PC-9 (cell line): ENCODE measurements at regions not wholly inside any gene's neighbourhood (a gene's known extent, or its start where the extent isn't known, plus 50 kb on each side); places are given as distances from the start of the nearest gene placed in this dataset.

ENCODE experiments used
- BruUV-seq: library from RNA; stranded (reverse); fragments of 400-500 nt; replicated peaks from 2 replicates; lab custom pipeline; 2021; lab: Mats Ljungman, UMichigan
- CTCF ChIA-PET: fragments of 300-600 bp; sonication (Branson Sonifier 250); formaldehyde crosslinking; loops from one replicate; lab custom pipeline; 2022; ENCODE audit warnings: antibody characterized with exemption; lab: Charles Lee
- POLR2A ChIA-PET: fragments of 300-600 bp; sonication (Branson Sonifier 250); formaldehyde crosslinking; loops from one replicate; lab custom pipeline; 2022; ENCODE audit warnings: antibody characterized with exemption; ENCODE audit not compliant: unreplicated experiment; lab: Charles Lee
- DNase-seq, 2 experiments: peaks; one replicate each; pipeline versions ENCODE4 v3.0.0 to v3.0.0-alpha.2; 2015 to 2022; ENCODE audit warnings: mixed read lengths in 1 of 2
- H2AFZ ChIP-seq: fragments of 200-600 bp; sonication (generic); 2 replicates; pipeline ENCODE4 v1.8.1; 2017; ENCODE audit warnings: antibody characterized with exemption
- H3F3A ChIP-seq: fragments of 200-600 bp; sonication (generic); 2 replicates; pipeline ENCODE4 v1.8.1; 2017; ENCODE audit warnings: antibody characterized with exemption, mild to moderate bottlenecking, low read depth; ENCODE audit not compliant: insufficient read depth
- H3K27ac ChIP-seq: fragments of 200-600 bp; sonication (generic); 2 replicates; pipeline ENCODE4 v1.6.1; 2016; ENCODE audit warnings: mixed run types
- H3K27me3 ChIP-seq: fragments of 200-600 bp; sonication (generic); 2 replicates; pipeline ENCODE4 v1.6.1; 2016; ENCODE audit warnings: low read depth, mixed run types; ENCODE audit not compliant: insufficient read depth
- H3K36me3 ChIP-seq: fragments of 200-600 bp; sonication (generic); 2 replicates; pipeline ENCODE4 v1.6.1; 2016; ENCODE audit warnings: low read depth, mixed run types
- H3K4me1 ChIP-seq: fragments of 200-600 bp; sonication (generic); replicated peaks from 2 replicates; pipeline ENCODE4 v1.6.1; 2016; ENCODE audit warnings: mixed run types; ENCODE audit not compliant: insufficient read depth
- H3K4me2 ChIP-seq: fragments of 200-600 bp; sonication (generic); 2 replicates; pipeline ENCODE4 v1.6.1; 2017; ENCODE audit warnings: mixed run types
- H3K4me3 ChIP-seq: fragments of 200-600 bp; sonication (generic); 2 replicates; pipeline ENCODE4 v1.6.1; 2016; ENCODE audit warnings: mixed run types
- H3K79me2 ChIP-seq: fragments of 200-600 bp; sonication (generic); 2 replicates; pipeline ENCODE4 v1.6.1; 2017; ENCODE audit warnings: low read depth, mixed run types
- H3K9me2 ChIP-seq: fragments of 200-600 bp; sonication (generic); 2 replicates; pipeline ENCODE4 v1.8.1; 2017; ENCODE audit warnings: mild to moderate bottlenecking; ENCODE audit not compliant: insufficient read depth
- H3K9me3 ChIP-seq: fragments of 200-600 bp; sonication (generic); 2 replicates; pipeline ENCODE4 v1.8.1; 2016; ENCODE audit warnings: low read depth; ENCODE audit not compliant: insufficient read depth
- H4K20me1 ChIP-seq: fragments of 200-600 bp; sonication (generic); 2 replicates; pipeline ENCODE4 v1.8.1; 2017; ENCODE audit not compliant: insufficient read depth
- CTCF ChIP-seq: fragments of 200-600 bp; sonication (generic); conservative IDR thresholded peaks from 2 replicates; pipeline ENCODE4 v1.6.1; 2017; ENCODE audit warnings: mixed run types, antibody characterized with exemption, mild to moderate bottlenecking, moderate library complexity
- EZH2 ChIP-seq: fragments of 200-600 bp; sonication (generic); IDR thresholded peaks from 2 replicates; pipeline ENCODE4 v1.8.0; 2017; ENCODE audit warnings: antibody characterized with exemption, low read depth
- intact Hi-C: fragments of 100-400 bp; cut with micrococcal nuclease; formaldehyde crosslinking; loops from one replicate; pipeline ENCODE4 v1.10.0; 2022; ENCODE audit not compliant: unreplicated experiment

- Histone ChIP-seq H3K9me2 (no peaks in the 10 kb centered on the region), H3K27ac (no peak overlapping the region), H3K4me1 (no peaks in the 10 kb centered on the region), H3K27me3 (no peaks in the 10 kb centered on the region), H3K36me3 (no peaks in the 10 kb centered on the region), H3F3A (no peaks in the 10 kb centered on the region), H3K79me2 (no peaks in the 10 kb centered on the region), H3K9me3 (no peaks in the 10 kb centered on the region), H3K4me3 (no peak overlapping the region), H4K20me1 (no peaks in the 10 kb centered on the region; the same call in 1 of the 2 replicates), H3K4me2 (no peak overlapping the region), H2AFZ (no peak overlapping the region)
- intact Hi-C loops: no loop called here
- ChIA-PET CTCF (no interaction called here), POLR2A (no interaction called here)
- TF ChIP-seq EZH2 (no peak), CTCF (no peak)
- no peak for DNase-seq
- BruUV-seq: no TSS peak
These were observed 451.2 kb upstream of the TLE4 start for GRCh38 chr9:79120533-79120932.

- no peaks in the 10 kb centered on the region for H3K9me2 ChIP-seq
- H3K36me3 ChIP-seq: no peaks in the 10 kb centered on the region
- CTCF ChIA-PET: no interaction called here
- no peak for DNase-seq
- no peak overlapping the region for H2AFZ ChIP-seq
- H3F3A ChIP-seq: no peaks in the 10 kb centered on the region
- no peaks in the 10 kb centered on the region for H3K27me3 ChIP-seq
- intact Hi-C loops: no loop called here
- H3K4me3 ChIP-seq: no peak overlapping the region
- H3K4me1 ChIP-seq: no peaks in the 10 kb centered on the region
- H3K9me3 ChIP-seq: no peaks in the 10 kb centered on the region
- TF ChIP-seq EZH2: no peak
- no peak for TF ChIP-seq CTCF
- H3K79me2 ChIP-seq: no peaks in the 10 kb centered on the region
- H3K4me2 ChIP-seq: no peak overlapping the region
- H3K27ac ChIP-seq: no peak overlapping the region
- H4K20me1 ChIP-seq: no peaks in the 10 kb centered on the region
- BruUV-seq: no TSS peak
- POLR2A ChIA-PET: no interaction called here
These were observed 450.8 kb upstream of the TLE4 start for GRCh38 chr9:79120941-79121340.

GRCh38 chr9:79123415-79123814, 448.4 kb upstream of the TLE4 start:
- CTCF ChIA-PET: interaction anchor here (0.7 kb wide), 1 partner anchor 92 kb away, joined by 3 read pairs; no protein-coding TSS in a partner anchor
- TF ChIP-seq CTCF (no peak), EZH2 (no peak)
- intact Hi-C loops: no loop called here
- Histone ChIP-seq H3K9me3 (no peaks in the 10 kb centered on the region), H4K20me1 (no peaks in the 10 kb centered on the region), H3K27ac (no peak overlapping the region), H2AFZ (no peak overlapping the region), H3K9me2 (no peaks in the 10 kb centered on the region), H3K79me2 (no peaks in the 10 kb centered on the region), H3F3A (no peaks in the 10 kb centered on the region), H3K4me1 (no peaks in the 10 kb centered on the region), H3K4me2 (no peak overlapping the region), H3K27me3 (no peaks in the 10 kb centered on the region; the same call in 1 of the 2 replicates), H3K4me3 (no peak overlapping the region), H3K36me3 (no peaks in the 10 kb centered on the region)
- POLR2A ChIA-PET: no interaction called here
- no peak for DNase-seq
- BruUV-seq: no TSS peak
